ENCODE measurements at regions not wholly inside any gene's neighbourhood (a gene's known extent, or its start where the extent isn't known, plus 50 kb on each side); places are given as distances from the start of the nearest gene placed in this dataset.

GRCh38 chr4:127015667-127016117 lies 617.1 kb upstream of the INTU start:
- TF ChIP-seq CTCF (IDR thresholded peaks at IDR 0.05; ENCODE audit: borderline replicate concordance, extremely low read depth, low read length, poor library complexity, severe bottlenecking) (no peak), EZH2 (IDR thresholded peaks at IDR 0.05; ENCODE audit: borderline replicate concordance, low read depth, low read length, severe bottlenecking) (no peak)
